DOHH2 (cell line): ENCODE measurements at regions not wholly inside any gene's neighbourhood (a gene's known extent, or its start where the extent isn't known, plus 50 kb on each side); places are given as distances from the start of the nearest gene placed in this dataset.

ENCODE experiments used
- H3F3A ChIP-seq: fragments of 200-600 bp; sonication (generic), shearing (Covaris generic); 2 replicates; pipeline ENCODE4 v1.6.0; 2016; ENCODE audit warnings: antibody characterized with exemption, mild to moderate bottlenecking; ENCODE audit not compliant: control insufficient read depth, insufficient read depth
- H3K27ac ChIP-seq: fragments of 200-600 bp; sonication (generic); 2 replicates; pipeline ENCODE4 v1.5.1; 2014; ENCODE audit warnings: low read depth, mild to moderate bottlenecking, low read length, moderate library complexity
- H3K27me3 ChIP-seq: fragments of 200-600 bp; sonication (generic); 2 replicates; pipeline ENCODE4 v1.6.1; 2014; ENCODE audit warnings: mild to moderate bottlenecking, low read length, mixed read lengths; ENCODE audit not compliant: control insufficient read depth
- H3K36me3 ChIP-seq: fragments of 200-600 bp; sonication (generic); 2 replicates; pipeline ENCODE4 v1.6.1; 2014; ENCODE audit warnings: mild to moderate bottlenecking, low read length, moderate library complexity, mixed read lengths; ENCODE audit not compliant: control insufficient read depth
- H3K4me1 ChIP-seq: fragments of 200-600 bp; sonication (generic); 2 replicates; pipeline ENCODE4 v1.6.1; 2014; ENCODE audit warnings: mild to moderate bottlenecking, low read length, mixed read lengths; ENCODE audit not compliant: control insufficient read depth
- H3K4me2 ChIP-seq: fragments of 200-600 bp; sonication (generic); 2 replicates; pipeline ENCODE4 v1.6.0; 2014; ENCODE audit warnings: mild to moderate bottlenecking, low read length, moderate library complexity
- H3K4me3 ChIP-seq: fragments of 200-600 bp; sonication (generic); 2 replicates; pipeline ENCODE4 v1.5.1; 2014; ENCODE audit warnings: mild to moderate bottlenecking, low read length, mixed read lengths
- H3K79me2 ChIP-seq: fragments of 200-600 bp; sonication (generic); 2 replicates; pipeline ENCODE4 v1.6.1; 2014; ENCODE audit warnings: mild to moderate bottlenecking, low read length, mixed read lengths; ENCODE audit not compliant: control insufficient read depth
- H3K9me2 ChIP-seq: fragments of 200-600 bp; sonication (generic); replicated peaks from 2 replicates; pipeline ENCODE4 v1.6.1; 2014; ENCODE audit warnings: mild to moderate bottlenecking, low read length, mixed read lengths; ENCODE audit not compliant: control insufficient read depth
- H3K9me3 ChIP-seq: fragments of 200-600 bp; sonication (generic); 2 replicates; pipeline ENCODE4 v1.6.1; 2014; ENCODE audit warnings: antibody characterized with exemption, low read length, mixed read lengths; ENCODE audit not compliant: control insufficient read depth, insufficient read depth
- H4K20me1 ChIP-seq: fragments of 200-600 bp; sonication (generic); 2 replicates; pipeline ENCODE4 v1.6.0; 2014; ENCODE audit warnings: low read depth, mild to moderate bottlenecking, antibody characterized with exemption, low read length, moderate library complexity; ENCODE audit not compliant: control insufficient read depth, insufficient read depth
- CTCF ChIP-seq: fragments of 200-600 bp; sonication (generic); IDR thresholded peaks from one replicate; pipeline ENCODE4 v1.5.1; 2014; ENCODE audit warnings: antibody characterized with exemption, mild to moderate bottlenecking, low read depth, low read length; ENCODE audit not compliant: poor library complexity, severe bottlenecking
- EZH2phosphoT487 ChIP-seq: fragments of 200-600 bp; sonication (generic); IDR thresholded peaks from 2 replicates; pipeline ENCODE4 v1.6.1; 2017; ENCODE audit warnings: borderline replicate concordance, mild to moderate bottlenecking, antibody characterized with exemption, low read length, moderate library complexity, mixed read lengths

GRCh38 chr7:81584667-81585066 is 185.2 kb downstream of the HGF start:
- no peaks in the 10 kb centered on the region for H3K27me3 ChIP-seq
- TF ChIP-seq CTCF: no peak
- TF ChIP-seq EZH2phosphoT487: no peak
- H3K4me1 ChIP-seq: no peaks in the 10 kb centered on the region
- no peak overlapping the region for H3K4me3 ChIP-seq
- no peaks in the 10 kb centered on the region for H3F3A ChIP-seq
- no peak overlapping the region for H3K27ac ChIP-seq
- H3K4me2 ChIP-seq: no peak overlapping the region
- no peaks in the 10 kb centered on the region for H4K20me1 ChIP-seq
- H3K36me3 ChIP-seq: no peaks in the 10 kb centered on the region
- no peaks in the 10 kb centered on the region for H3K79me2 ChIP-seq
- no peaks in the 10 kb centered on the region for H3K9me2 ChIP-seq
- H3K9me3 ChIP-seq: no peaks in the 10 kb centered on the region

- H3F3A ChIP-seq: no peaks in the 10 kb centered on the region
- H3K4me1 ChIP-seq: no peaks in the 10 kb centered on the region
- H3K9me2 ChIP-seq: no peaks in the 10 kb centered on the region
- no peak overlapping the region for H3K4me2 ChIP-seq
- H3K27me3 ChIP-seq: no peaks in the 10 kb centered on the region
- no peaks in the 10 kb centered on the region for H3K36me3 ChIP-seq
- TF ChIP-seq EZH2phosphoT487 (no peak), CTCF (no peak)
- H3K27ac ChIP-seq: no peak overlapping the region
- H3K9me3 ChIP-seq: no peaks in the 10 kb centered on the region
- no peaks in the 10 kb centered on the region for H3K79me2 ChIP-seq
- no peak overlapping the region for H3K4me3 ChIP-seq
- H4K20me1 ChIP-seq: no peaks in the 10 kb centered on the region
These were observed 185.8 kb downstream of the HGF start for GRCh38 chr7:81583882-81584533.

- H3K27ac ChIP-seq: no peak overlapping the region
- no peaks in the 10 kb centered on the region for H3K9me2 ChIP-seq
- H3K4me3 ChIP-seq: no peak overlapping the region
- no peaks in the 10 kb centered on the region for H3K9me3 ChIP-seq
- no peaks in the 10 kb centered on the region for H3K79me2 ChIP-seq
- H3K36me3 ChIP-seq: no peaks in the 10 kb centered on the region
- H3K4me1 ChIP-seq: no peaks in the 10 kb centered on the region
- H3F3A ChIP-seq: no peaks in the 10 kb centered on the region
- TF ChIP-seq CTCF: no peak
- TF ChIP-seq EZH2phosphoT487: no peak
- no peaks in the 10 kb centered on the region for H3K27me3 ChIP-seq
- H3K4me2 ChIP-seq: no peak overlapping the region
- no peaks in the 10 kb centered on the region for H4K20me1 ChIP-seq
These were observed 186.8 kb downstream of the HGF start for GRCh38 chr7:81583090-81583489.
